ENCODE measurements at regions not wholly inside any gene's neighbourhood (a gene's known extent, or its start where the extent isn't known, plus 50 kb on each side); places are given as distances from the start of the nearest gene placed in this dataset.
"Not testable (repeated sequence)": the region's sequence is repeated elsewhere in the genome, so short reads cannot be mapped to it uniquely, and the experiment has no call there.

DNA sequence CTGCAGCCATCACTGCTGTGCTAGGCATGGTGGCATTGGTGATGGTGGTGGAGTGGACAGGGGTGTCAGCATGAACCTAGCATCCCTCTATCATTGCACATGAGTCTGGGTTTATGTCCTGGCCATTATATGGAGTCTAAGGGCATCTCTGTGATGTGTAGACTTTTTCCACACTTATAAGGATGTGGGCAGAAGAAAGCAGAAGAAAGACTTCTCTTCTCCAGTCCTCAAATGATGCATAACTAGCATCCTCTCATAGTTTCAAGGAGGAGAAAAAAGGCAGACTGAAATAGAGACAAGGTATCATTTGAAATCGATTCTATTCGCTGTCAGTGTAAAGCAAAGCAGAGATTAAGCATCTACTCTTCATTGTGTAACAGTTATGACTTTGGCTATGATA lies 140.0 kb upstream of the ATXN1 start:
- no peak for DNase-seq
- Histone ChIP-seq H3K4me3 (ENCODE audit: insufficient read depth, low read depth, low read length) (no peak overlapping the region), H3K27me3 (ENCODE audit: control insufficient read depth, insufficient read depth, low read length) (no peaks in the 10 kb centered on the region), H3K36me3 (replicated peaks; ENCODE audit: control insufficient read depth, insufficient read depth, low read length) (no peaks in the 10 kb centered on the region)

GRCh38 chr6:16898640-16899396 lies 137.6 kb upstream of the ATXN1 start:
- no peaks in the 10 kb centered on the region for H3K36me3 ChIP-seq (replicated peaks; ENCODE audit: control insufficient read depth, insufficient read depth, low read length)
- no peak overlapping the region for H3K4me3 ChIP-seq (ENCODE audit: insufficient read depth, low read depth, low read length)
- no peak for DNase-seq
- no peaks in the 10 kb centered on the region for H3K27me3 ChIP-seq (ENCODE audit: control insufficient read depth, insufficient read depth, low read length)

DNA sequence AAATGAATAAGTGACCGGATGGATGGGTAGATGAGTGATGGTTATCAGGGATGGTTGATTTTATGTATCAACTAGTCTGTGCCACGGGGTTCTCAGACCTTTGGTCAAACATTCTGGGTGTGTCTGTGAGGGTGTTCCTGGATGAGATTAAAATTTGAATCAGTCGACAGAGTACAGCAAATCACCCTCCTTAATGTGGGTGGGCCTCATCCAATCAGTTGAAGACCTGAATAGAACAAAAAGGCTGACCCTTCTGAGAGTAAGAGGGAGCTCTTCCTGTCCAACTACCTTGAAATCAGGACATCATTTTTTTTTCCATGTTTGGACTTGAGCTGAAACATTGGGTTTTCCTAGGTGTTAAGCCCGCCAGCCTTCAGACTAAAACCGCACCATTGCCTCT lies 136.4 kb upstream of the ATXN1 start:
- no peaks in the 10 kb centered on the region for H3K27me3 ChIP-seq (ENCODE audit: control insufficient read depth, insufficient read depth, low read length)
- no peak for DNase-seq
- no peaks in the 10 kb centered on the region for H3K36me3 ChIP-seq (replicated peaks; ENCODE audit: control insufficient read depth, insufficient read depth, low read length)
- H3K4me3 ChIP-seq (ENCODE audit: insufficient read depth, low read depth, low read length), result no peak overlapping the region

- Histone ChIP-seq H3K36me3 (replicated peaks; ENCODE audit: control insufficient read depth, insufficient read depth, low read length) (no peaks in the 10 kb centered on the region), H3K4me3 (ENCODE audit: insufficient read depth, low read depth, low read length) (no peak overlapping the region), H3K27me3 (ENCODE audit: control insufficient read depth, insufficient read depth, low read length) (no peaks in the 10 kb centered on the region)
- DNase-seq, result no peak
Measured at GRCh38 chr6:16894301-16894700, 133.0 kb upstream of the ATXN1 start.

DNA sequence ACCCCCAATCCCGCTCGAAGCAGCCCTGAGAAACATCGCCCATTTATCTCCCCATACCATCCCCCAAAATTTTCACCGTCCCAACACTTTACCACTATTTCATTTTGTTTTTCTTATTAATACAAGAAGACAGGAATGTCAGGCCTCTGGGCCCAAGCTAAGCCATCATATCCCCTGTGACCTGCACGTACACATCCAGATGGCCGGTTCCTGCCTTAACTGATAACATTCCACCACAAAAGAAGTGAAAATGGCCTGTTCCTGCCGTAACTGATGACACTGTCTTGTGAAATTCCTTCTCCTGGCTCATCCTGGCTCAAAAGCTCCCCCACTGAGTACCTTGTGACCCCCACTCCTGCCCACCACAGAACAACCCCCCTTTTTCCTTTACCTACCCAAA lies 129.8 kb upstream of the ATXN1 start:
- DNase-seq; H3K4me3 ChIP-seq (ENCODE audit: insufficient read depth, low read depth, low read length); H3K36me3 ChIP-seq (replicated peaks; ENCODE audit: control insufficient read depth, insufficient read depth, low read length); H3K27me3 ChIP-seq (ENCODE audit: control insufficient read depth, insufficient read depth, low read length): not testable (repeated sequence)

DNA sequence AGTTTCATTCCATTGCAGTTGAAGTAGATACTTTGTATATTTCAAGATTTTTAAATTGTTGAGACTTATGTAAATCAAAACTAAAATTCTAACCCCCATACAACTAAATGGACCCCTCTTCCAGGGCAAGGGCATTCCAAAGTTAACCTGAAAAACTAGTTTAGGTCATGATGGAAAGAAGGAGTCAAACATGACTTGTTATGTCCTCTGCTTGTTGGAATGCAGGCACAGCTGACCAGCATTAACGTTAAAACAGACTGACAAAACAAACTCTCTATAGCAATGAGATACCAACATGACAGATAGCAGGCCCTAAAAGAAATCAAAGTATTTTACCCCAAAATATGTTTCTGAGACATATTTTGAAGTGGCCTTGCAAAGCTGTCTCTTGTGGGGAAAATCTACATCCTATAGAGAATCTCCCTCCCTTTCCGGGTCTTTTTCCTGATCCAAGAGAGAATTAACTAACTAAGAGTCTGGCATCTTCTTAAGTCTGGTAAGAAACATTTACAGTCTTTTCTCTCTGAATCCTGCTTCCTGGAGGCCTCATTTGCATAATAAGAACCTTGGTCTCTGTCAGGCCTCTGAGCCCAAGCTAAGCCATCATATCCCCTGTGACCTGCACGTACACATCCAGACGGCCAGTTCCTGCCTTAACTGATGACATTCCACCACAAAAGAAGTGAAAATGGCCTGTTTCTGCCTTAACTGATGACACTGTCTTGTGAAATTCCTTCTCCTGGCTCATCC lies 124.3 kb upstream of the ATXN1 start:
- no peaks in the 10 kb centered on the region for H3K36me3 ChIP-seq (replicated peaks; ENCODE audit: control insufficient read depth, insufficient read depth, low read length)
- H3K27me3 ChIP-seq (ENCODE audit: control insufficient read depth, insufficient read depth, low read length), result no peaks in the 10 kb centered on the region
- H3K4me3 ChIP-seq (ENCODE audit: insufficient read depth, low read depth, low read length), result no peak overlapping the region
- no peak for DNase-seq

- DNase-seq, result no peak
- Histone ChIP-seq H3K36me3 (replicated peaks; ENCODE audit: control insufficient read depth, insufficient read depth, low read length) (no peaks in the 10 kb centered on the region), H3K4me3 (ENCODE audit: insufficient read depth, low read depth, low read length) (no peak overlapping the region), H3K27me3 (ENCODE audit: control insufficient read depth, insufficient read depth, low read length) (no peaks in the 10 kb centered on the region)
Measured at GRCh38 chr6:16884526-16884925, 123.3 kb upstream of the ATXN1 start.

DNA sequence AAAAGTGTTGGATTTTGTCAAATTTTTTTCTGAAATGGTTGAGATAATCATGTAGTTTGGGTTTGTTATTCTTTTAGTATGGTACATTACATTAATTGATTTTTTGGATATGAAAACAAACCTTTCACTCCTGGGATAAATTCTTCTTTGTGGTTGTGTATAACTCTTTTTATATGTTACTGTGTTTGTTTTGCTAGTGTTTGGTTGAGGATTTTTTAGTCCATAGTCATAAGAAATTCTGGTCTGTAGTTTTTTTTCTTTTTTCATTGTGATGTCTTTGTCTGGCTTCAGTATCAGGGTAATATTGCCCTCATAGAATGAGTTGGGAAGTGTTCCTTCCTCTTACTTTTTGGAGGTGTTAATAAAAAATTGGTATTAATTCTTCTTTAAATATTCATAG lies 122.2 kb upstream of the ATXN1 start:
- no peaks in the 10 kb centered on the region for H3K36me3 ChIP-seq (replicated peaks; ENCODE audit: control insufficient read depth, insufficient read depth, low read length)
- no peak for DNase-seq
- H3K27me3 ChIP-seq (ENCODE audit: control insufficient read depth, insufficient read depth, low read length), result no peaks in the 10 kb centered on the region
- H3K4me3 ChIP-seq (ENCODE audit: insufficient read depth, low read depth, low read length), result no peak overlapping the region

- Histone ChIP-seq H3K36me3 (replicated peaks; ENCODE audit: control insufficient read depth, insufficient read depth, low read length) (no peaks in the 10 kb centered on the region), H3K27me3 (ENCODE audit: control insufficient read depth, insufficient read depth, low read length) (no peaks in the 10 kb centered on the region), H3K4me3 (ENCODE audit: insufficient read depth, low read depth, low read length) (no peak overlapping the region)
- DNase-seq, result no peak
Measured at GRCh38 chr6:16882230-16882629, 121.0 kb upstream of the ATXN1 start.

DNA sequence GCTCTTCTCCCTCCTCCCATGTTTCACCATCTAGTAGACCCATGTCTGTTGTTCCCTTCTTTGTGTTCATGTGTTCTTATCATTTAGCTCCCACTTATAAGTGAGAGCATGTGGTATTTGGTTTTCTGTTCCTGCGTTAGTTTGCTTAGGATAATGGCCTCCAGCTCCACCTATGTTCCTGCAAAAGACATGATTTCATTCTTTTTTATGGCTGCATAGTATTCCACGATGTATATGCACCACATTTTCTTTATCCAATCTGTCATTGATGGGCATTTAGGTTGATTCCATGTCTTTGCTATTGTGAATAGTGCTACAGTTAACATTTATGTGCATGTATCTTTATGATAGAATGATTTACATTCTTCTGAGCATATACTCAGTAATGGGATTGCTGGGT lies 115.6 kb upstream of the ATXN1 start:
- not testable (repeated sequence) for H3K36me3 ChIP-seq (replicated peaks; ENCODE audit: control insufficient read depth, insufficient read depth, low read length); H3K27me3 ChIP-seq (ENCODE audit: control insufficient read depth, insufficient read depth, low read length); DNase-seq; H3K4me3 ChIP-seq (ENCODE audit: insufficient read depth, low read depth, low read length)

DNA sequence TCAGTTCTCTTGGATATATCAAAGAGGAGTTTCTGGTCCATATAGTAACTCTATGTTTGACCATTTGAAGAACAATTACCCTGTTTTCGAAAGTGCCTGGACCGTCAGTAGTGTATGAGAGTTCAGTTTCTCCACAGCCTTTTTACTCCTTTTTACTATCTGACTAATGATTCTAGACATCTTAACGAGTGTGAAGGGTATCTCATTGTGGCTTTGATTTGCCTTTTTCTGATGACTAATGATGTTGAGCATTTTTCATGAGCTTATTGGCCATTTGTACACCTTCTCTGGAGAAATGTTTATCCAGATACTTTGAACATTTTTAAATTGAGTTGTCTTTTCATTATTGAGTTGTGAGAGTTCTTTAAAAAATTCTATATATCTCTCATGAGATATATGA lies 114.9 kb upstream of the ATXN1 start:
- H3K36me3 ChIP-seq (replicated peaks; ENCODE audit: control insufficient read depth, insufficient read depth, low read length), result no peaks in the 10 kb centered on the region
- H3K27me3 ChIP-seq (ENCODE audit: control insufficient read depth, insufficient read depth, low read length), result no peaks in the 10 kb centered on the region
- no peak overlapping the region for H3K4me3 ChIP-seq (ENCODE audit: insufficient read depth, low read depth, low read length)
- DNase-seq, result no peak

DNA sequence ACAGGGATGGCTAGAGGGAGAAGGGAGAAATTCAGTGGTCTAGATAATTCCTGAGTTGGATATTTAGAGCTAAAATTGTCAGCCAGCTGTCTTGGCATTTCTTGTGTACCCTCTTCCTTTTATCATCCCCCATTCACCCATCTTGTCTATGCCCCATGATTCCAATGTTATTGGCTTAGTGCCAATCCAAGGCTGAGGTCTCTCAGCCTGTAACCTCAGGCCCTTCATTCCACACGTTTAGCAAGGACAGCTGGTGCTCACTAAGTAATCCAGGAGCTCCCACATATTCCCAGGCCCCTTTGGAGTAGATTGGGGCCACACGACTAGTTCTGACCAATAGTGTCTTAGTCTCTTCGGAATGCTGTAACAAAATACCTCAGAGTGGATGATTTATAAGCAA lies 112.4 kb upstream of the ATXN1 start:
- Histone ChIP-seq H3K4me3 (ENCODE audit: insufficient read depth, low read depth, low read length) (no peak overlapping the region), H3K36me3 (replicated peaks; ENCODE audit: control insufficient read depth, insufficient read depth, low read length) (no peaks in the 10 kb centered on the region), H3K27me3 (ENCODE audit: control insufficient read depth, insufficient read depth, low read length) (no peaks in the 10 kb centered on the region)
- no peak for DNase-seq

- H3K36me3 ChIP-seq (replicated peaks; ENCODE audit: control insufficient read depth, insufficient read depth, low read length), result no peaks in the 10 kb centered on the region
- H3K27me3 ChIP-seq (ENCODE audit: control insufficient read depth, insufficient read depth, low read length), result no peaks in the 10 kb centered on the region
- peak; percentile 22 for DNase-seq
- no peak overlapping the region for H3K4me3 ChIP-seq (ENCODE audit: insufficient read depth, low read depth, low read length)
Measured at GRCh38 chr6:16872543-16873235, 111.4 kb upstream of the ATXN1 start.

GRCh38 chr6:16871047-16871446 lies 109.8 kb upstream of the ATXN1 start:
- DNase-seq, result no peak
- Histone ChIP-seq H3K36me3 (replicated peaks; ENCODE audit: control insufficient read depth, insufficient read depth, low read length) (no peaks in the 10 kb centered on the region), H3K27me3 (ENCODE audit: control insufficient read depth, insufficient read depth, low read length) (no peaks in the 10 kb centered on the region), H3K4me3 (ENCODE audit: insufficient read depth, low read depth, low read length) (no peak overlapping the region)

- H3K36me3 ChIP-seq (replicated peaks; ENCODE audit: control insufficient read depth, insufficient read depth, low read length), result no peaks in the 10 kb centered on the region
- no peak for DNase-seq
- no peak overlapping the region for H3K4me3 ChIP-seq (ENCODE audit: insufficient read depth, low read depth, low read length)
- H3K27me3 ChIP-seq (ENCODE audit: control insufficient read depth, insufficient read depth, low read length), result no peaks in the 10 kb centered on the region
Measured at GRCh38 chr6:16868968-16869367, 107.7 kb upstream of the ATXN1 start.
